GM12892 (cell line): ENCODE measurements at regions not wholly inside any gene's neighbourhood (a gene's known extent, or its start where the extent isn't known, plus 50 kb on each side); places are given as distances from the start of the nearest gene placed in this dataset.
A peak's percentile ranks its signal among the peaks of the same experiment; 100 is the strongest.

Experiments used
- DNase-seq: peaks from one replicate; pipeline ENCODE4 v3.0.0; 2011; ENCODE audit not compliant: insufficient read length
- FAIRE-seq: peaks from 2 replicates; lab custom pipeline; 2011; peaks lifted over from hg19 to GRCh38; lab: Jason Lieb, UNC
- POLR2A ChIP-seq: IDR thresholded peaks from 2 replicates; pipeline ENCODE4 v1.6.1; 2011; ENCODE audit warnings: low read depth, low read length, control low read depth
- POLR2AphosphoS5 ChIP-seq: IDR thresholded peaks from 2 replicates; pipeline ENCODE4 v1.6.1; 2011; ENCODE audit warnings: low read depth, low read length, control low read depth
- TAF1 ChIP-seq: IDR thresholded peaks from 2 replicates; pipeline ENCODE4 v1.6.1; 2011; ENCODE audit warnings: low read depth, mild to moderate bottlenecking, control low read depth, low read length, borderline replicate concordance

DNA sequence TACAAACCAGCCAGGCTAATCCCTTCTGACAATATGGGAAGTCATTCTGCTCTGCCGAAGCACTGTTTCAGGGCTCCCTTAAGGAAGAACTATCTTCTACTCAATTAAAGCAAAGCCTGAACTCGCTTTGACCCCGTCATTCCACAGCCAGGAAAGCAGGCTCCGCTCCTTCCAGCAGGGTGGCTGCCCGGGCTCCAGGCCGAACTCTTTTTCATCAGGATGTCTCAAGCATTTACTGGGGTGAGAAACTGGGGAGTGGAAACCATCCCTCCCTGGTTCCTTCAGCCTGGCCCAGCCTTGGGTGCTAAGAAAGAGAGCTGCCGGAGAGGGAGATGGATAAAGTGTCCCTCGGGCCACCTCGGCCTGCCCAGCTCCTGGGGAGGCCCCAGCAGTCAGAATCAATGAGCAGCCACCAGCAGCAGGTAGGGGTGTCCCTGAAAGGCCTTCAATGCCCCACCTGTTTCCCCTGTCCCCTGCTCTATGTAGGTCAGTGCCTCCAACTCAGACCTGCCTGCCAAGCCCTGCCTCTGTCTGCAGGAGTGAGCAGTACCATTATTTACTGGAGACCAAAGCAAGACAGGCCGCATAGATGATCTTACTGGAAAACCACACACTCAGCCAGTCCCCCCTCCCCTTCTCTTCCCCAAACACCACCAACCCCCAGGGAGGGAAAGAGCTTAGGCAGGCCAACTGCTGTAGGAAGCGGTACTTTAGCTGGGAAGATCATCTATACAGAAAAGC, 225.6 kb upstream of the TLE3 start:
- DNase-seq, result no peak

DNA sequence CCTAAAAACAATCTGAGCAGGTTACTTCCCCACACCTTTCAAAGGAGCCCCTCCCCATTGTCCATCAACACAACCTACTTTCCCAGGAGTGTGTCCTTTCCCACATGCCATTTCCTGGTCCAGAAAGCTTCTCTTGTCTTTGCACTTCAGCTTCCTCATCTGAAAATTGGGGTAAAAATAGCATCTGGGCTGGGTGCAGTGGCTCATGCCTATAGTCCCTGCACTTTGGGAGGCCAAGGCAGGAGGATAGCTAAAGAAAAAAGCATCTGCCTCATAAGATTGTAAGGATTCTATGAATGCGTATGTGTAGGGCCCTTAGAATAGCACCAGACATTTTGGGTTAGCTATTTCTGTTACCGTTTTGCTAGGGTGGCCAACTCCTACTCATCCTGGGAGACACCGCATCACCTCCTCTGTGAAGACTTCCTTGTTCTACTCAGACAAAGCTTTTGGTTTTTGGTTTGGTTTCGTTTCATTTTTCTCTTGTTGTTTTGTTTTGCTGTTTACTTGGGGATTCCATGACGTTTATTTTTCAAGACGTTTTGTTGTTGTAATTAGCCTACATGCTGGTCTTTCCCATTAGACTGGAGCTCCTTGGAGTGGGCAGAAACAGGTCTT, 224.4 kb upstream of the TLE3 start:
- DNase-seq, result no peak
- no peak for TF ChIP-seq POLR2AphosphoS5
- no peak for TF ChIP-seq POLR2A
- FAIRE-seq, result no peak

More for the DNA sequence above, 225.6 kb upstream of the TLE3 start:
- FAIRE-seq, result no peak
- TF ChIP-seq TAF1, result no peak
- TF ChIP-seq POLR2A, result no peak
- no peak for TF ChIP-seq POLR2AphosphoS5

- DNase-seq (no peak), FAIRE-seq (peak; percentile 30)
- no peak for TF ChIP-seq POLR2AphosphoS5
- no peak for TF ChIP-seq POLR2A
- TF ChIP-seq TAF1, result no peak
Observed at GRCh38 chr15:70321172-70321819, 223.6 kb upstream of the TLE3 start.

GRCh38 chr15:70320482-70320881, 222.8 kb upstream of the TLE3 start:
- FAIRE-seq (no peak), DNase-seq (no peak)
- TF ChIP-seq TAF1 (no peak), POLR2A (no peak), POLR2AphosphoS5 (no peak)

DNA sequence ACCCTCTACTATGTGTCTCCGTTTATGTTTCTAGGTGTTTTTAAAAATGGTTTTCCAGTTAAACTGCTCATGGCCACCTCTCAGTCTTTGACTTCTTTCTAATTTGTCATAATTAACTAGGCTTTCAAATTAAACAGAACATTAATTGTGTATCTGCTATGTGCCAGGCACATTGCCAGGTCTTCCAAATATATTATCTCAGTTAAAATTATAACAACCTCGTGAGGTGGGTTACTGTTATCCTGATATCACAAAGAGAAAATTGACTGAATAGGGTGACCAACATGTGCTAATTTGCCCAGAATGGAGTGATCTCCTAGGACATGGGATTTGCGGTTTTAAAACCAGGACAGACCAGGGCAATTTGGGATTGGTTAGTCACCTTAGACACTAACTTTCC, 222.4 kb upstream of the TLE3 start:
- TF ChIP-seq POLR2AphosphoS5 (no peak), TAF1 (no peak), POLR2A (no peak)
- FAIRE-seq (no peak), DNase-seq (no peak)

GRCh38 chr15:70319466-70319865, 221.7 kb upstream of the TLE3 start:
- DNase-seq (no peak), FAIRE-seq (peak; percentile 98)
- peak; percentile 62 for TF ChIP-seq POLR2AphosphoS5
- TF ChIP-seq POLR2A, result peak; percentile 48; the same call in 1 of the 2 replicates
- TF ChIP-seq TAF1, result no peak

DNA sequence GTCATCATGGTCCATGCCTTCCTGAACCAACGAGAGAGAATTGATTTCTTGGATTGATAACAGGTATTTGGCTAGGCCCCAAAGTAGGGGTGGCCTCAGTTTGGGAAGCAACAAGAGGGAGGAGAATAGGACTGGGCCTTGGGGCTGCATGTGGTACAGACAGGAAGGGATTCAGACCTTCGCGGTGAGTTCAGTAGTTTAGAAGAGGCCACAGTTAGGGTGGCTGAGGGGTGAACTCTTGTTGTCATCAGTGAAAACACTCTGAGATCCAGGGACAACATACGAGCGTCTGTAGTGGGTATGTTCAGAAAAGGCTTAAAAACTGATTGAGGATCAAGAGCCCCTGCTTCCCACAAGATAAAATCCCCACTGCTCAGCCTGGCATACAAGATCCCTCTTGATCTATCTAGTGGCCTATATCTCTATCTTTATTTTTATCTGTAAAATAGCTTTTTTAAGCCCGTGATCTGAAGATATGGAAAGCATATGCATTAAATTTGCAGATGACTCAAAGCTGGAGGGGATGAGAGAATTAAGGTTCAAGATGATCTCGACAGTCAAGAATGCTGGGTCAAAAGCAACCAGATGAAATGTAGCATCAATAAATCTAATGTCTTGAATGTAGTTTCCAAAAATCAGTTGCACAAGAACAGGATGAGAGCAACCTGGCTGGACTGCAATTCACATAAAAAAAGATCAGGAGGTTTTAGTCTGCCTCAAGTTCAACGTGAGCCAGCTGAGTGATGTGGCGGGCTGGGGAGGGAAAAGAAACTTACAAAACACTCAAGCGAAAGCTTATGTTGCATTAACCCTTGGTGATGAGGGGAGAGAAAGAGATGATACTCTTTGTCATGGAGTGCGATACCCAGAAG, 221.1 kb upstream of the TLE3 start:
- no peak for DNase-seq
- TF ChIP-seq POLR2AphosphoS5, result no peak
- no peak for TF ChIP-seq TAF1
- TF ChIP-seq POLR2A, result no peak
- no peak for FAIRE-seq

DNA sequence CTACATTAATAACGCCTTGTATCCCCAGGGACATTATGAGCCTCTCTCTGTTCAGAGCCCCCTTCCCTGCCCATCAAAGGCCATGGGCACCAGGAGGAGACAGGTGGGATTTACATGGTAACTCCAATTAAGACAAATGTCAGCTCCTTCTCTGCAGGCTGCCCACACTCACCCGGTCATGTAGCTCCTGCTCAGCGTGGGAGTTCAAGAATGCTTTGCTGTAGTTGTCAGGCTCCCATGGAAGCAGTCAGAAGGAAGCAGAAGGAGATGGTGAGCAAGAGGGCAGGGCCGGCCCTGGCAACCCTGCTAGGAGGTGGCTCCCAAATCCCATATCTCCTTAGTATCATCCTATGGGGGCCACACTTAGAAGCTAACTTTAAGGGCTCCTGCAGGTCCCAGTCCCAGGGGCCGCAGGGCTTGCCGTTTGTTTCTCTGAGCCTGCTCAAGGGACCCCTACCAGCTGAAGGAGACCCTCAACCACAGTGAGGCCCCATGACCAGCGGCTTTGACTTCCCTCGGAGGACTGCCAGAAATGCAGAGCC, 218.4 kb upstream of the TLE3 start:
- DNase-seq (no peak), FAIRE-seq (no peak)
- TF ChIP-seq POLR2A, result no peak
- TF ChIP-seq POLR2AphosphoS5, result no peak
- TF ChIP-seq TAF1, result no peak

DNA sequence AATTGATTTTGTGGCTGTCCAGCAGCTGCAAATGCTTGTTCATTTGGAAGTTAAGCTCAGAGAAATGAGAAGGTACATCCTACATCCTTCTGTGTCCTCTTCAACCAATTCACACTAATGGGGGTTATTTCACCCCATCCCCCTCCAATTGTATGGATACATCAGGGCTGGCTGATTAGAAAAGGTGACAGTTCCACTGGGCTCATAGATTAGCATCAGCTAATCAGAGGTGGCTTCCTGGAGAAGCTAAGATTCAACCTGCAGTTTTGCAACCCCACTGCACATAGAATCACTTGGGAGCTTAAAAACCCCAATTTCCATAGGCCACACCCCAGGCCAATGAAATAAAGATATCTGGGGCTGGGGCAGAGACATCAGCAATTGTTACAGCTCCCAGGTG, 217.7 kb upstream of the TLE3 start:
- no peak for TF ChIP-seq POLR2AphosphoS5
- no peak for TF ChIP-seq TAF1
- TF ChIP-seq POLR2A, result no peak
- DNase-seq (no peak), FAIRE-seq (no peak)

GRCh38 chr15:70314688-70315087, 217.0 kb upstream of the TLE3 start:
- no peak for DNase-seq
- FAIRE-seq, result no peak
- TF ChIP-seq POLR2A, result no peak
- no peak for TF ChIP-seq TAF1
- no peak for TF ChIP-seq POLR2AphosphoS5

- TF ChIP-seq POLR2A, result no peak
- TF ChIP-seq POLR2AphosphoS5, result no peak
- TF ChIP-seq TAF1, result no peak
- no peak for FAIRE-seq
- DNase-seq, result no peak
Observed at GRCh38 chr15:70314018-70314354, 216.3 kb upstream of the TLE3 start.
